ENCODE measurements at regions not wholly inside any gene's neighbourhood (a gene's known extent, or its start where the extent isn't known, plus 50 kb on each side); places are given as distances from the start of the nearest gene placed in this dataset.

- Mint-ChIP-seq H3K9me3 (no peaks in the 10 kb centered on the region), H3K36me3 (no peaks in the 10 kb centered on the region), H3K4me3 (no peak overlapping the region), H3K27me3 (no peaks in the 10 kb centered on the region), H3K27ac (no peak overlapping the region), H3K4me1 (ENCODE audit: unreplicated experiment) (no peaks in the 10 kb centered on the region)
- no peak for TF ChIP-seq CTCF (conservative IDR thresholded peaks at IDR 0.05)
- no peak for DNase-seq (ENCODE audit: extremely low spot score, unreplicated experiment)
These were observed 1441.7 kb downstream of the PLA2G4A start for GRCh38 chr1:188270497-188270896.

- H3K36me3 Mint-ChIP-seq, result no peaks in the 10 kb centered on the region
- no peaks in the 10 kb centered on the region for H3K4me1 Mint-ChIP-seq (ENCODE audit: unreplicated experiment)
- no peaks in the 10 kb centered on the region for H3K27me3 Mint-ChIP-seq
- no peaks in the 10 kb centered on the region for H3K9me3 Mint-ChIP-seq
- H3K27ac Mint-ChIP-seq, result no peak overlapping the region
- no peak for TF ChIP-seq CTCF (conservative IDR thresholded peaks at IDR 0.05)
- DNase-seq (ENCODE audit: extremely low spot score, unreplicated experiment), result no peak
- no peak overlapping the region for H3K4me3 Mint-ChIP-seq
These were observed 1449.0 kb downstream of the PLA2G4A start for GRCh38 chr1:188277771-188278170.

GRCh38 chr1:188281921-188282320, 1453.2 kb downstream of the PLA2G4A start:
- Mint-ChIP-seq H3K27me3 (no peaks in the 10 kb centered on the region), H3K9me3 (no peaks in the 10 kb centered on the region), H3K4me3 (no peak overlapping the region), H3K36me3 (no peaks in the 10 kb centered on the region), H3K27ac (no peak overlapping the region), H3K4me1 (ENCODE audit: unreplicated experiment) (no peaks in the 10 kb centered on the region)
- no peak for TF ChIP-seq CTCF (conservative IDR thresholded peaks at IDR 0.05)
- DNase-seq (ENCODE audit: extremely low spot score, unreplicated experiment), result no peak

GRCh38 chr1:188295157-188295556, 1466.4 kb downstream of the PLA2G4A start:
- Mint-ChIP-seq H3K27ac (no peak overlapping the region), H3K27me3 (no peaks in the 10 kb centered on the region), H3K9me3 (no peaks in the 10 kb centered on the region), H3K4me1 (ENCODE audit: unreplicated experiment) (no peaks in the 10 kb centered on the region), H3K36me3 (no peaks in the 10 kb centered on the region), H3K4me3 (no peak overlapping the region)
- TF ChIP-seq CTCF (conservative IDR thresholded peaks at IDR 0.05), result no peak
- DNase-seq (ENCODE audit: extremely low spot score, unreplicated experiment), result no peak

GRCh38 chr1:188302746-188303145, 1474.0 kb downstream of the PLA2G4A start:
- no peak for DNase-seq (ENCODE audit: extremely low spot score, unreplicated experiment)
- no peak overlapping the region for H3K4me3 Mint-ChIP-seq
- no peak overlapping the region for H3K27ac Mint-ChIP-seq
- H3K9me3 Mint-ChIP-seq, result no peaks in the 10 kb centered on the region
- no peak for TF ChIP-seq CTCF (conservative IDR thresholded peaks at IDR 0.05)
- H3K4me1 Mint-ChIP-seq (ENCODE audit: unreplicated experiment), result no peaks in the 10 kb centered on the region
- no peaks in the 10 kb centered on the region for H3K36me3 Mint-ChIP-seq
- no peaks in the 10 kb centered on the region for H3K27me3 Mint-ChIP-seq

- Mint-ChIP-seq H3K27ac (no peak overlapping the region), H3K36me3 (no peaks in the 10 kb centered on the region), H3K4me1 (ENCODE audit: unreplicated experiment) (no peaks in the 10 kb centered on the region), H3K9me3 (no peaks in the 10 kb centered on the region), H3K27me3 (no peaks in the 10 kb centered on the region), H3K4me3 (no peak overlapping the region)
- TF ChIP-seq CTCF (conservative IDR thresholded peaks at IDR 0.05), result no peak
- no peak for DNase-seq (ENCODE audit: extremely low spot score, unreplicated experiment)
These were observed 1485.9 kb downstream of the PLA2G4A start for GRCh38 chr1:188314557-188315137.

Data from type B pancreatic cell (in vitro differentiated cells).